GM21423 (cell line): ENCODE measurements at regions not wholly inside any gene's neighbourhood (a gene's known extent, or its start where the extent isn't known, plus 50 kb on each side); places are given as distances from the start of the nearest gene placed in this dataset.
"Not testable (repeated sequence)": the region's sequence is repeated elsewhere in the genome, so short reads cannot be mapped to it uniquely, and the experiment has no call there.

ENCODE experiments used
- ATAC-seq: cut with Tn5 transposase; IDR thresholded peaks from one replicate; pipeline ENCODE4 v1.9.1; 2021; ENCODE audit warnings: mild to moderate bottlenecking, moderate library complexity; ENCODE audit not compliant: unreplicated experiment

GRCh38 chr4:141455651-141456050 is 180.7 kb upstream of the IL15 start:
- no peak for ATAC-seq

- no peak for ATAC-seq
Observed at GRCh38 chr4:141457653-141458052, 178.7 kb upstream of the IL15 start.

GRCh38 chr4:141458501-141458900 is 177.9 kb upstream of the IL15 start:
- no peak for ATAC-seq

GRCh38 chr4:141459020-141459419 is 177.4 kb upstream of the IL15 start:
- no peak for ATAC-seq

- ATAC-seq, result no peak
Observed at GRCh38 chr4:141462361-141462760, 174.0 kb upstream of the IL15 start.

GRCh38 chr4:141463678-141464077 is 172.7 kb upstream of the IL15 start:
- no peak for ATAC-seq

GRCh38 chr4:141464366-141464765 is 172.0 kb upstream of the IL15 start:
- ATAC-seq, result no peak

GRCh38 chr4:141465171-141465570 is 171.2 kb upstream of the IL15 start:
- ATAC-seq, result no peak

GRCh38 chr4:141467225-141467624 is 169.2 kb upstream of the IL15 start:
- no peak for ATAC-seq

- ATAC-seq, result no peak
Observed at GRCh38 chr4:141469392-141469791, 167.0 kb upstream of the IL15 start.

- no peak for ATAC-seq
Observed at GRCh38 chr4:141473026-141473540, 163.3 kb upstream of the IL15 start.

GRCh38 chr4:141473952-141474351 is 162.4 kb upstream of the IL15 start:
- no peak for ATAC-seq

- ATAC-seq, result no peak
Observed at GRCh38 chr4:141480950-141481349, 155.4 kb upstream of the IL15 start.

- not testable (repeated sequence) for ATAC-seq
Observed at GRCh38 chr4:141484298-141484697, 152.1 kb upstream of the IL15 start.

GRCh38 chr4:141486375-141486997 is 149.9 kb upstream of the IL15 start:
- ATAC-seq, result no peak

- peak; percentile 90 for ATAC-seq
Observed at GRCh38 chr4:141497627-141498026, 138.8 kb upstream of the IL15 start.

GRCh38 chr4:141499261-141499853 is 137.0 kb upstream of the IL15 start:
- ATAC-seq, result no peak

GRCh38 chr4:141501395-141501794 is 135.0 kb upstream of the IL15 start:
- no peak for ATAC-seq

GRCh38 chr4:141501931-141502330 is 134.5 kb upstream of the IL15 start:
- no peak for ATAC-seq

GRCh38 chr4:141502755-141503154 is 133.6 kb upstream of the IL15 start:
- ATAC-seq, result no peak

- no peak for ATAC-seq
Observed at GRCh38 chr4:141503260-141503659, 133.1 kb upstream of the IL15 start.

- ATAC-seq, result no peak
Observed at GRCh38 chr4:141511055-141511454, 125.3 kb upstream of the IL15 start.

GRCh38 chr4:141513866-141514265 is 122.5 kb upstream of the IL15 start:
- no peak for ATAC-seq
